ENCODE measurements at regions not wholly inside any gene's neighbourhood (a gene's known extent, or its start where the extent isn't known, plus 50 kb on each side); places are given as distances from the start of the nearest gene placed in this dataset.

- TF ChIP-seq POLR2A (IDR thresholded peaks at IDR 0.05) (no peak), CTCF (IDR thresholded peaks at IDR 0.05) (no peak)
These were observed 171.8 kb downstream of the IER5 start for GRCh38 chr1:181260271-181260670.
